ENCODE measurements at regions not wholly inside any gene's neighbourhood (a gene's known extent, or its start where the extent isn't known, plus 50 kb on each side); places are given as distances from the start of the nearest gene placed in this dataset.

- DNase-seq = no peak
Measured at GRCh38 chr2:47264686-47265085, 88.4 kb upstream of the CALM2 start.

GRCh38 chr2:47264143-47264542 is 87.8 kb upstream of the CALM2 start:
- no peak for DNase-seq

GRCh38 chr2:47262657-47263056 is 86.3 kb upstream of the CALM2 start:
- DNase-seq = no peak

GRCh38 chr2:47260971-47261370 is 84.7 kb upstream of the CALM2 start:
- DNase-seq = no peak

- no peak for DNase-seq
Measured at GRCh38 chr2:47259829-47260228, 83.5 kb upstream of the CALM2 start.

GRCh38 chr2:47257946-47258348 is 81.6 kb upstream of the CALM2 start:
- DNase-seq = no peak

- DNase-seq = no peak
Measured at GRCh38 chr2:47256416-47257087, 80.2 kb upstream of the CALM2 start.

- no peak for DNase-seq
Measured at GRCh38 chr2:47255794-47256193, 79.5 kb upstream of the CALM2 start.

GRCh38 chr2:47254464-47254863 is 78.2 kb upstream of the CALM2 start:
- no peak for DNase-seq

GRCh38 chr2:47253447-47253846 is 77.1 kb upstream of the CALM2 start:
- no peak for DNase-seq

GRCh38 chr2:47251404-47251675 is 75.0 kb upstream of the CALM2 start:
- DNase-seq = no peak

GRCh38 chr2:47250586-47251403 is 74.5 kb upstream of the CALM2 start:
- DNase-seq = no peak

GRCh38 chr2:47249931-47250330 is 73.6 kb upstream of the CALM2 start:
- no peak for DNase-seq

GRCh38 chr2:47249157-47249900 is 73.0 kb upstream of the CALM2 start:
- DNase-seq = no peak

- DNase-seq = no peak
Measured at GRCh38 chr2:47243596-47244323, 67.4 kb upstream of the CALM2 start.

GRCh38 chr2:47241715-47242114 is 65.4 kb upstream of the CALM2 start:
- DNase-seq = no peak

- no peak for DNase-seq
Measured at GRCh38 chr2:47239119-47239969, 63.0 kb upstream of the CALM2 start.

- no peak for DNase-seq
Measured at GRCh38 chr2:47238638-47239037, 62.3 kb upstream of the CALM2 start.

GRCh38 chr2:47237375-47238334 is 61.3 kb upstream of the CALM2 start:
- DNase-seq = no peak

- no peak for DNase-seq
Measured at GRCh38 chr2:47236503-47237215, 60.3 kb upstream of the CALM2 start.

Data from activated gamma-delta T cell treated with Interleukin-2 at 50 U/mL for 16 hours (primary cell).